KMS-11 (cell line): ENCODE measurements at regions not wholly inside any gene's neighbourhood (a gene's known extent, or its start where the extent isn't known, plus 50 kb on each side); places are given as distances from the start of the nearest gene placed in this dataset.
"Not testable (repeated sequence)": the region's sequence is repeated elsewhere in the genome, so short reads cannot be mapped to it uniquely, and the experiment has no call there.

ENCODE experiments used
- H2AFZ ChIP-seq: fragments of 200-600 bp; sonication (generic); 2 replicates; pipeline ENCODE4 v1.6.1; 2016; ENCODE audit warnings: antibody characterized with exemption, mixed run types, low read depth
- H3K27ac ChIP-seq: fragments of 200-600 bp; sonication (generic); 2 replicates; pipeline ENCODE4 v1.6.1; 2016; ENCODE audit warnings: mild to moderate bottlenecking, mixed run types
- H3K27me3 ChIP-seq: fragments of 200-600 bp; sonication (generic); 2 replicates; pipeline ENCODE4 v1.6.1; 2017; ENCODE audit warnings: mild to moderate bottlenecking, low read depth, mixed run types, moderate library complexity; ENCODE audit not compliant: insufficient read depth
- H3K36me3 ChIP-seq: fragments of 200-600 bp; sonication (generic); 2 replicates; pipeline ENCODE4 v1.6.1; 2017; ENCODE audit warnings: mild to moderate bottlenecking, mixed run types; ENCODE audit not compliant: insufficient read depth
- H3K4me1 ChIP-seq: fragments of 200-600 bp; sonication (generic); 2 replicates; pipeline ENCODE4 v1.6.1; 2016; ENCODE audit warnings: mild to moderate bottlenecking, low read depth, mixed run types; ENCODE audit not compliant: poor library complexity, severe bottlenecking
- H3K4me2 ChIP-seq: fragments of 200-600 bp; sonication (generic); 2 replicates; pipeline ENCODE4 v1.7.0; 2016; ENCODE audit warnings: mild to moderate bottlenecking, mixed run types
- H3K4me3 ChIP-seq: fragments of 200-600 bp; sonication (generic); IDR thresholded peaks from 2 replicates; pipeline ENCODE4 v1.6.1; 2017; ENCODE audit warnings: low read depth, low read length, mixed read lengths; ENCODE audit not compliant: insufficient read depth
- H3K79me2 ChIP-seq: fragments of 200-600 bp; sonication (generic); 2 replicates; pipeline ENCODE4 v1.6.1; 2016; ENCODE audit warnings: low read depth, mixed run types; ENCODE audit not compliant: insufficient read depth
- H3K9ac ChIP-seq: fragments of 200-600 bp; sonication (generic); 2 replicates; pipeline ENCODE4 v1.6.1; 2016; ENCODE audit warnings: mild to moderate bottlenecking, mixed run types
- H4K20me1 ChIP-seq: fragments of 200-600 bp; sonication (generic); 2 replicates; pipeline ENCODE4 v1.6.1; 2016; ENCODE audit warnings: mild to moderate bottlenecking, mixed run types; ENCODE audit not compliant: insufficient read depth
- CTCF ChIP-seq: fragments of 200-600 bp; sonication (generic); conservative IDR thresholded peaks from 2 replicates; pipeline ENCODE4 v1.6.1; 2017; ENCODE audit warnings: low read depth, mild to moderate bottlenecking, antibody characterized with exemption, low read length, moderate library complexity, mixed read lengths

DNA sequence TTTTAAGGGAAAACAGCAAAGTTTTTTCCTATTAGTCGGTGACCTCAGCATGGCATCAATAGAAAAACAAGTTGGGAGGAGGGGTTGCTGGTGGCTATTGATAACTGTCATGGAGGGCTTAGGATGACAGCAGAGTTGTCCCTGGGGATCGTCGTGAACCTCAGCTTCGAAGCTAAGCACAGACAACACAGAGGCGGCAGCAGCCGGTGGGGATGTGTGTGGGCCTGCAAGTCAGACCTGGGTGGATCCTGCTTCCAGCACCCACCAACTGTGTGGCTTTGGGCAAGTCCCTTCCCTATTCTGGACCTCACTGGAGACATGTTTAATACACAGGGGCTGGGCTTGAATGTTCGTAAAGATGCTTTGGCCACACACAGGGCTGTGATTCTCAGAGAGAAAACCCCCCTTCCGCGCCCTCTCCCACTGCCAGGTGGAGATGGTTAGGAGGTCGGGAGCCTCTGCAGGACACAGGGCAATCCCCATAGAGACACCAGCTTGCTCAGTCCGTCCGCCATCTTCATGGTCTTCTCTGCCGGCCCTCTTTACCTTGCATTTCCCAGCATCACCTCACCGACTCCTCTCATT, 83.1 kb upstream of the TOX2 start:
- no peaks in the 10 kb centered on the region for H3K4me1 ChIP-seq
- no peaks in the 10 kb centered on the region for H4K20me1 ChIP-seq
- H3K9ac ChIP-seq = no peak overlapping the region
- no peak overlapping the region for H2AFZ ChIP-seq
- TF ChIP-seq CTCF = no peak
- H3K27ac ChIP-seq = no peak overlapping the region
- H3K79me2 ChIP-seq = no peaks in the 10 kb centered on the region
- no peaks in the 10 kb centered on the region for H3K27me3 ChIP-seq
- no peaks in the 10 kb centered on the region for H3K36me3 ChIP-seq
- no peak overlapping the region for H3K4me3 ChIP-seq
- no peak overlapping the region for H3K4me2 ChIP-seq

- H3K4me3 ChIP-seq = no peak overlapping the region
- H3K27me3 ChIP-seq = no peaks in the 10 kb centered on the region
- no peak overlapping the region for H3K4me2 ChIP-seq
Measured at GRCh38 chr20:43830883-43831282, 83.8 kb upstream of the TOX2 start.

GRCh38 chr20:43829951-43830690, 84.5 kb upstream of the TOX2 start:
- TF ChIP-seq CTCF = no peak
- Histone ChIP-seq H3K9ac (no peak overlapping the region), H4K20me1 (no peaks in the 10 kb centered on the region), H2AFZ (no peak overlapping the region), H3K27ac (no peak overlapping the region), H3K27me3 (no peaks in the 10 kb centered on the region), H3K4me1 (peaks cover 4% of the 10 kb centered on the region), H3K4me2 (no peak overlapping the region), H3K36me3 (no peaks in the 10 kb centered on the region), H3K79me2 (no peaks in the 10 kb centered on the region), H3K4me3 (no peak overlapping the region)

More at GRCh38 chr20:43830883-43831282, 83.8 kb upstream of the TOX2 start:
- Histone ChIP-seq H3K4me1 (no peaks in the 10 kb centered on the region), H3K79me2 (no peaks in the 10 kb centered on the region), H3K9ac (no peak overlapping the region), H3K36me3 (no peaks in the 10 kb centered on the region), H4K20me1 (no peaks in the 10 kb centered on the region), H2AFZ (no peak overlapping the region), H3K27ac (no peak overlapping the region)
- no peak for TF ChIP-seq CTCF

DNA sequence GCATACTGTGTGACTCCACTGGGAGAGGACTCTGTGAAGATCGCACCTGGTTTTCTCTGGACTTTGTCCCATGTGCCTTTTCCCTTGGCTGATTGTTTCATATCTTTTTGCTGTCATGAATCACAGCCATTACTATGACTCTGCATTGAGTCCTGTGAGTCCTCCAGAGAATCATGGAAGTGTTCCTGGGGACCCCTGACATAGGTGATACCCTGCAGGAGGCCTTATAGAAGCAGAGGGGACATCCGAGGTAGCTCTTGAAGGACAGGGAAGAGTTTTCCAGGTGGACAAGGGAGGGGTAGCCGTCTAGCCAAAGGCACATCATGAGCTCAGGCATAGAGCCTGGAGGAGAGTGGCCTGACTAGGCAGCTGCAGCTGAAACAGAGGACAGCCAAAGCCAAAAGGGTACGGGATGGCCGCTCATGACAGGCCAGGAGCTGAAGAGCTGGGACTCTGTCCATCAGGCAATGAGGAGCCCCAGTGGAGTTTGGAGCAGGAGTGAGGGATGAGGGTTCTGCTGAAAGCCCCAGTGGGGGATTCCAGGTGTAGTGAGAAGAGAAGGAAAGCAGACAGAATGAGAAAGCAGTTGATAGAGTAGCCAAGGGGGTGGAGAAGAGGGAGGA, 86.6 kb upstream of the TOX2 start:
- Histone ChIP-seq H4K20me1 (no peaks in the 10 kb centered on the region), H3K27ac (no peak overlapping the region), H3K4me3 (no peak overlapping the region), H3K4me2 (no peak overlapping the region), H3K27me3 (no peaks in the 10 kb centered on the region), H3K79me2 (no peaks in the 10 kb centered on the region), H3K36me3 (no peaks in the 10 kb centered on the region), H3K4me1 (peaks cover 22% of the 10 kb centered on the region), H2AFZ (no peak overlapping the region), H3K9ac (no peak overlapping the region)
- TF ChIP-seq CTCF = no peak

DNA sequence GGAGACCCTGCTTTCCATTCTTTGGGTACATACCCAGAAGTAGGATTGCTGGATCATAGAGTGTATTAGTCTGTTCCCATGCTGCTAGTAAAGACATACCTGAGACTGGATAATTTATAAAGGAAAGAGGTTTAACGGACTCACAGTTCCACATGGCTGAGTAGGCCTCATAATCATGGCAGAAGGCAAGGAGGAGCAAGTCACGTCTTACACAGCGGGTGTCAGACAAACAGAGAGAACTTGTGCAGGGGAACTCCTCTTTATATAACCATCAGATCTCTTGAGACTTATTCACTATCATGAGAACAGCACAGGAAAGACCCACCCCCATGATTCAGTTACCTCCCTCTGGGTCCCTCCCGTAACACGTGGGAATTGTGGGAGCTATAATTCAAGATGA, 87.7 kb upstream of the TOX2 start:
- H4K20me1 ChIP-seq, H3K79me2 ChIP-seq, H2AFZ ChIP-seq, H3K36me3 ChIP-seq, H3K4me2 ChIP-seq, H3K4me3 ChIP-seq, H3K27me3 ChIP-seq, H3K27ac ChIP-seq, H3K9ac ChIP-seq: not testable (repeated sequence)
- peaks cover 22% of the 10 kb centered on the region for H3K4me1 ChIP-seq
